ENCODE measurements at regions not wholly inside any gene's neighbourhood (a gene's known extent, or its start where the extent isn't known, plus 50 kb on each side); places are given as distances from the start of the nearest gene placed in this dataset.

- H3K9me3 Mint-ChIP-seq: peaks cover 6% of the 10 kb centered on the region
- ATAC-seq (no peak), DNase-seq (ENCODE audit: low spot score in 2 of 2) (no peak)
- no peak overlapping the region for H3K27ac Mint-ChIP-seq
- H3K4me3 Mint-ChIP-seq: no peak overlapping the region
- H3K4me1 Mint-ChIP-seq: no peaks in the 10 kb centered on the region
- H3K36me3 Mint-ChIP-seq: no peaks in the 10 kb centered on the region
Measured at GRCh38 chr6:18567380-18567779, 180.2 kb downstream of the RNF144B start.

- no peak for ATAC-seq
- Mint-ChIP-seq H3K27ac (no peak overlapping the region), H3K9me3 (peaks cover 4% of the 10 kb centered on the region), H3K4me1 (no peaks in the 10 kb centered on the region), H3K36me3 (no peaks in the 10 kb centered on the region), H3K4me3 (no peak overlapping the region)
- no peak for DNase-seq (ENCODE audit: low spot score in 2 of 2)
Measured at GRCh38 chr6:18577491-18577890, 190.3 kb downstream of the RNF144B start.

GRCh38 chr6:18579166-18579565 is 192.0 kb downstream of the RNF144B start:
- ATAC-seq (no peak), DNase-seq (ENCODE audit: low spot score in 2 of 2) (no peak)
- Mint-ChIP-seq H3K4me3 (no peak overlapping the region), H3K4me1 (no peaks in the 10 kb centered on the region), H3K9me3 (peaks cover 4% of the 10 kb centered on the region), H3K36me3 (no peaks in the 10 kb centered on the region), H3K27ac (no peak overlapping the region)

- Mint-ChIP-seq H3K27ac (no peak overlapping the region), H3K9me3 (peaks cover 4% of the 10 kb centered on the region), H3K4me1 (no peaks in the 10 kb centered on the region), H3K36me3 (no peaks in the 10 kb centered on the region), H3K4me3 (no peak overlapping the region)
- ATAC-seq: no peak
- no peak for DNase-seq (ENCODE audit: low spot score in 2 of 2)
Measured at GRCh38 chr6:18579869-18580268, 192.7 kb downstream of the RNF144B start.

- no peaks in the 10 kb centered on the region for H3K4me1 Mint-ChIP-seq
- ATAC-seq: no peak
- H3K4me3 Mint-ChIP-seq: no peak overlapping the region
- DNase-seq (ENCODE audit: low spot score in 2 of 2): no peak
- no peaks in the 10 kb centered on the region for H3K9me3 Mint-ChIP-seq
- H3K36me3 Mint-ChIP-seq: no peaks in the 10 kb centered on the region
- no peak overlapping the region for H3K27ac Mint-ChIP-seq
Measured at GRCh38 chr6:18584372-18584771, 197.2 kb downstream of the RNF144B start.

- no peaks in the 10 kb centered on the region for H3K9me3 Mint-ChIP-seq
- H3K36me3 Mint-ChIP-seq: no peaks in the 10 kb centered on the region
- no peaks in the 10 kb centered on the region for H3K4me1 Mint-ChIP-seq
- ATAC-seq (no peak), DNase-seq (ENCODE audit: low spot score in 2 of 2) (no peak)
- no peak overlapping the region for H3K27ac Mint-ChIP-seq
- H3K4me3 Mint-ChIP-seq: no peak overlapping the region
Measured at GRCh38 chr6:18585032-18585573, 198.0 kb downstream of the RNF144B start.

GRCh38 chr6:18586133-18586532 is 199.0 kb downstream of the RNF144B start:
- no peaks in the 10 kb centered on the region for H3K9me3 Mint-ChIP-seq
- no peaks in the 10 kb centered on the region for H3K4me1 Mint-ChIP-seq
- H3K27ac Mint-ChIP-seq: no peak overlapping the region
- no peak for DNase-seq (ENCODE audit: low spot score in 2 of 2)
- H3K4me3 Mint-ChIP-seq: no peak overlapping the region
- ATAC-seq: no peak
- no peaks in the 10 kb centered on the region for H3K36me3 Mint-ChIP-seq

GRCh38 chr6:18595774-18596530 is 208.8 kb downstream of the RNF144B start:
- ATAC-seq (no peak), DNase-seq (ENCODE audit: low spot score in 2 of 2) (peak; percentile 30 to 61)
- H3K4me3 Mint-ChIP-seq: no peak overlapping the region
- no peaks in the 10 kb centered on the region for H3K4me1 Mint-ChIP-seq
- H3K27ac Mint-ChIP-seq: no peak overlapping the region
- H3K36me3 Mint-ChIP-seq: no peaks in the 10 kb centered on the region
- H3K9me3 Mint-ChIP-seq: no peaks in the 10 kb centered on the region

- no peak overlapping the region for H3K27ac Mint-ChIP-seq
Measured at GRCh38 chr6:18596531-18596835, 209.3 kb downstream of the RNF144B start.

GRCh38 chr6:18598551-18599264 is 211.6 kb downstream of the RNF144B start:
- no peak for ATAC-seq
- Mint-ChIP-seq H3K27ac (no peak overlapping the region), H3K4me1 (no peaks in the 10 kb centered on the region), H3K4me3 (no peak overlapping the region), H3K36me3 (no peaks in the 10 kb centered on the region), H3K9me3 (no peaks in the 10 kb centered on the region)
- DNase-seq (ENCODE audit: low spot score in 2 of 2): no peak

More at GRCh38 chr6:18596531-18596835, 209.3 kb downstream of the RNF144B start:
- Mint-ChIP-seq H3K4me3 (no peak overlapping the region), H3K9me3 (no peaks in the 10 kb centered on the region), H3K4me1 (no peaks in the 10 kb centered on the region), H3K36me3 (no peaks in the 10 kb centered on the region)
- DNase-seq (ENCODE audit: low spot score in 2 of 2) (no peak), ATAC-seq (no peak)

- no peak overlapping the region for H3K4me3 Mint-ChIP-seq
- DNase-seq (ENCODE audit: low spot score in 2 of 2) (no peak), ATAC-seq (peak; percentile 24)
- H3K4me1 Mint-ChIP-seq: no peaks in the 10 kb centered on the region
- H3K27ac Mint-ChIP-seq: no peak overlapping the region
- H3K36me3 Mint-ChIP-seq: no peaks in the 10 kb centered on the region
- no peaks in the 10 kb centered on the region for H3K9me3 Mint-ChIP-seq
Measured at GRCh38 chr6:18600255-18600654, 213.1 kb downstream of the RNF144B start.

- no peaks in the 10 kb centered on the region for H3K36me3 Mint-ChIP-seq
- no peaks in the 10 kb centered on the region for H3K9me3 Mint-ChIP-seq
- no peak overlapping the region for H3K4me3 Mint-ChIP-seq
- no peak for ATAC-seq
- no peak overlapping the region for H3K27ac Mint-ChIP-seq
- no peaks in the 10 kb centered on the region for H3K4me1 Mint-ChIP-seq
- no peak for DNase-seq (ENCODE audit: low spot score in 2 of 2)
Measured at GRCh38 chr6:18601516-18602020, 214.4 kb downstream of the RNF144B start.

GRCh38 chr6:18602931-18603330 is 215.8 kb downstream of the RNF144B start:
- Mint-ChIP-seq H3K9me3 (no peaks in the 10 kb centered on the region), H3K4me3 (no peak overlapping the region), H3K27ac (no peak overlapping the region), H3K36me3 (no peaks in the 10 kb centered on the region), H3K4me1 (no peaks in the 10 kb centered on the region)
- no peak for ATAC-seq
- DNase-seq (ENCODE audit: low spot score in 2 of 2): no peak

- Mint-ChIP-seq H3K9me3 (no peaks in the 10 kb centered on the region), H3K4me1 (no peaks in the 10 kb centered on the region), H3K27ac (no peak overlapping the region), H3K36me3 (no peaks in the 10 kb centered on the region), H3K4me3 (no peak overlapping the region)
- no peak for ATAC-seq
- no peak for DNase-seq (ENCODE audit: low spot score in 2 of 2)
Measured at GRCh38 chr6:18603361-18603760, 216.2 kb downstream of the RNF144B start.

- no peak overlapping the region for H3K4me3 Mint-ChIP-seq
Measured at GRCh38 chr6:18605841-18606240, 218.7 kb downstream of the RNF144B start.

GRCh38 chr6:18609715-18610114 is 222.6 kb downstream of the RNF144B start:
- Mint-ChIP-seq H3K4me3 (no peak overlapping the region), H3K9me3 (no peaks in the 10 kb centered on the region), H3K27ac (no peak overlapping the region), H3K4me1 (no peaks in the 10 kb centered on the region), H3K36me3 (no peaks in the 10 kb centered on the region)
- no peak for DNase-seq (ENCODE audit: low spot score in 2 of 2)
- peak; percentile 45 for ATAC-seq

More at GRCh38 chr6:18605841-18606240, 218.7 kb downstream of the RNF144B start:
- no peak for DNase-seq (ENCODE audit: low spot score in 2 of 2)
- no peak for ATAC-seq
- Mint-ChIP-seq H3K9me3 (no peaks in the 10 kb centered on the region), H3K4me1 (no peaks in the 10 kb centered on the region), H3K36me3 (no peaks in the 10 kb centered on the region), H3K27ac (no peak overlapping the region)
